ENCODE measurements at regions not wholly inside any gene's neighbourhood (a gene's known extent, or its start where the extent isn't known, plus 50 kb on each side); places are given as distances from the start of the nearest gene placed in this dataset.
"Not testable (repeated sequence)": the region's sequence is repeated elsewhere in the genome, so short reads cannot be mapped to it uniquely, and the experiment has no call there.

DNA sequence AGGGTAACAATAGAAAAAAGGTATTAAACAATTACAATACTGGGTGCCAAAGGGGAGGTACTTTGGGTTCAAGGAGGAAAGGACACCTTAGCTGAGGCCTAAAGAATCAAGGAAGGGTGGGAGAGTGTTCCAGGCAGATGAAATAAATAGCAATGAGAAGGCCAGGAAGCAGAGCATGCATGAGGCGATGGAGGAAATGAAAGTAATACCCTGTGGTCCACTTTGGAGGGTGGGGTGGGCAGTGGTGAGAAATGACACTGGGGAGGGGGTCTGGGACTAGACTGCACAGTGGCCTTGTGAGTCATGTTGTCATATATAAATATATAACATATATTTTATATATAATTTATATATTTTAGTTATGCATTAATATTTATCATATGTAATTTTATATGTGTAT is 55.9 kb downstream of the BHLHE40 start:
- DNase-seq (ENCODE audit: low read depth): no peak

DNA sequence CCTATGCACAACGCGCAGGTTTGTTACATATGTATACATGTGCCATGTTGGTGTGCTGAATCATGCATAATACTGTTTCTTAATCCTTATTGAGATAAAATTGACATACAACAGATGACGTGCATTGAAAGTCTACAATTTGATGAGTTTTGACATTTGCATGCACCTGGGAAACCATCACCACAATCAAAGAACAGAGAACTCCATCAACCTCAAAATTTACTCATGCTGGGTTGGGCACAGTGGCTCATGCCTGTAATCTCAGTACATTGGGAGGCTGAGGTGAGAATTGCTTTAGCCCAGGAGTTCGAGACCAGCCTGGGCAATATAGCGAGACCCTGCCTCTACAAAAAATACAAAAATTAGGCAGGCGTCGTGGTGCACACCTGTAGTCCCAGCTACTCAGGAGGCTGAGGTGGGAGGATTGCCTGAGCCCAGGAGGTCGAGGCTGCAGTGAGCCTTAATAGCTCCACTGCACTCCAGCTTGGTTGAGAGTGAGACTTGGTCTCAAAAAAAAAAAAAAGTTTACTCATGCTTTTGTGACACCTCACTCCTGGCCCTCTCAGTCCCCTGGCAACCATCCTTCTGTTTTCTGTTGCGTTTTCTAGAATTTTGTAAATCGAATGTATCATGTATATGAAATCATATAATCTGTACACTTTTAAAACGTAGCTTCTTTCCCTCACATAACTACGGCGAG is 56.6 kb downstream of the BHLHE40 start:
- DNase-seq (ENCODE audit: low read depth): no peak

DNA sequence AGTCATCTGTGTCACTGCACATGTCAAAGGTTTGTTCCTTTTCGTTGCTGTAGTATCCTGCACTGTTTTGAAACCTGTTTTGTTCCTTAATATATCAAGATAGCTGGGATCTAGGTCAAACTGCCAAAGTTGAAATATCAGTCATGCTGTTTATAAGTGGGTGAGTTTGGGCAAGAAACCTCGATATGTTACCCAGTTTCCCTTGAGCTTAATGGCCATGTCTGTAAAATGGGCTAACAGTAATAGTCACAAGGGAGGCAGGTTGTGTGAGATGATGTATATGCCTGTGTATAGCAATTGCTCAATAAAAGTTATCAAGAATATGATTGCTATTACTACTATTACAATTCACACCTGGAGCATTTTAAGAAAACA is 57.1 kb downstream of the BHLHE40 start:
- no peak for DNase-seq (ENCODE audit: low read depth)

DNA sequence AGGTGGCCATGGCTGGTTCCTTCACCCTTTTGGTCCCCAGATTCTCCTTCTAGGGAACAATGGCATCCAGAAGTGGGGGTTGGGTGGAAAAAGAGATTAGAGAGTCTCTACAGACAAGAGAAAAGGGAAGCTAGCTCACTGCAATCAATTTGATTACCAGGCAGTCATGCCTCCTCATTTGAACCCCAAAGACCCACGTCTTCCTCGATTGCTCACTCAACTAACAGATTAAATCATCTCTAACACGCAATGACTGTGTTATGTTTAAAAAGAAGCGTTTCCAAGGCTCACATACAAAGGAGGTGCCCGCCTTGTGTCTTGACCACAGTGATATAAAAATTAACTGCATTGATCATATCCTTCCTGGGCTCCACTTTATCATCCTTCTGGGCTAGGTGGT is 57.6 kb downstream of the BHLHE40 start:
- DNase-seq (ENCODE audit: low read depth): no peak

DNA sequence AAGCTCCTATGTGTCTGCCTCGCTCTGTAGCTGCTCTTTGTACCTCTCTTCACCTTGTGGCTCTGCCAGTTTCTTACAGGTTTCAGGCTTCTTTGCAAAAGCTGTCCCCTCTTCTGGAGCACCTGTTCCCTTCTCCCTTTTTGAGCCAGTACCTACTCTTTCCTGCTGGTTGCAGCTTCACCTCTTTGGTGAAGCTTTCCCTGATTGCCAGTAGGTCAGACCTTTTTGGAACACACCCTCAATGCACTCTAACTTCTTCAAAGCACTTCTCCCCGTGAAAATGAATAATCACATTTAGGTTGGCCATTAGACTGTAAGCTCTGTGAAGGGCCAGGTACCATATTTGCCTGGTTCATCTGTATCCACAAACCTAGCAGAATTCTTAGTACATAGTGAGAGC is 60.3 kb downstream of the BHLHE40 start:
- no peak for DNase-seq (ENCODE audit: low read depth)

DNA sequence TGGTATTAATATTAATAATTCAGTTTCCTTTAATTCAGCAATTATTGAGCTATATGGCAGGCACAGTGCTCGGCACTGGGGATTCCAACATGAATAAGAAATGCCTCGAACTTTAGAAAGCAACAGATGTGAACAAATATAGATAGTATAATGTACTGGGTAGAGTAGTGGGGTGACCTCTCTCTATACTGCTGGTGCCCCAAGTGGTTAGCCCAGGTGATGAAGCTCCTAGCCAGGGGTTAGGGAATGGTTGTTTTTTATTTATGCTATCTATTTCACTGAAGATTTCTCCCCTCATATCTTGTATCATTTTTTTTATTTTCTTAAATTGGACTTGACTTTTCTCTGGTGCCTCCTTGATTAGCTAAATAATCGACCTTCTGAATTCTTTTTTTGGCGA is 62.1 kb downstream of the BHLHE40 start:
- DNase-seq (ENCODE audit: low read depth): no peak

DNA sequence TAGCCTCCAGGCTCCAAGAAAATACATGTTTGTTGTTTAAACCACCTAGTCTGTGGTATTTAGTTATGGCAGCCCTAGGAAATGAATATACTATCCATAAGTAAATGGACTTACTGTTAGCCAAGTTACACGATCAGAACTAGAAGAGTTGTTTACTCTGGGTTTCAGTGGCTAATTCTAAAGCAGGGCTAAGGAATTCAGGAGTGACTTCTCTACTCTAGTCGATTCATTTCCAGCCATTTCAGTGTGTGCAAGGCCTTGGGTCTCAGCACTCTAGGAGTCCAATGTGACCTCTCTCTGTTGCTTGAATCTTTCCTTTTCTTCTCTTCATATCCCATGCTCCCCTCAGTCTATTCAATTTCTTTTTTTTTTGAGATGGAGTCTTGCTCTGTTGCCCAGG is 66.7 kb downstream of the BHLHE40 start:
- no peak for DNase-seq (ENCODE audit: low read depth)

DNA sequence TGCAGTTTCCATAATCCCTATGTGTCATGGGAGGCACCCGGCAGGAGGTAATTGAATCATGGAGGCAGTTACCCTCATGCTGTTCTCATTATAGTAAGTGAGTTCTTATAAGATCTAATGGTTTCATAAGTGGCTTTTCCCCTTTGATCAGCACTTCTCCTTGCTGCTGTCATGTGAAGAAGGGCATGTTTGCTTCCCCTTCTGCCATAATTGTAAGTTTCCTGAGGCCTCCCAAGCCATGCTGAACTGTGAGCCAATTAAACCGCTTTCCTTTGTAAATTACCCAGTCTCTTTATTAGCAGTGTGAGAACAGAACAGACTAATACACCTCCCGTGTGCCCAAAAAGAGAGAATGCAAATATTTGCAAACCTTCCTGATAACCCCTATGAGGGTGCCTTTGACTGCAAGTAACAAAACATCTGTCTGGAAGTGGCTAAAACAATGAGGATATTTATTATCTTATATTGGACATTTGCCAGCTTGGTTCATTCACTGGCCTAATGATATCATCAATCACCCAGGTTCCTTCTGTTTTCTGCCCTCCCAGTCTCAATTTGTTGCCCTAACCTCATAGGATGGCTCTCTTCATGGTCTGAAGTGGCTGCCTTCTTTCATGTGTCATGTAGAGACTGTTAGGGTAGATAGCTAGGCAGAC is 68.7 kb downstream of the BHLHE40 start:
- DNase-seq (ENCODE audit: low read depth): no peak

DNA sequence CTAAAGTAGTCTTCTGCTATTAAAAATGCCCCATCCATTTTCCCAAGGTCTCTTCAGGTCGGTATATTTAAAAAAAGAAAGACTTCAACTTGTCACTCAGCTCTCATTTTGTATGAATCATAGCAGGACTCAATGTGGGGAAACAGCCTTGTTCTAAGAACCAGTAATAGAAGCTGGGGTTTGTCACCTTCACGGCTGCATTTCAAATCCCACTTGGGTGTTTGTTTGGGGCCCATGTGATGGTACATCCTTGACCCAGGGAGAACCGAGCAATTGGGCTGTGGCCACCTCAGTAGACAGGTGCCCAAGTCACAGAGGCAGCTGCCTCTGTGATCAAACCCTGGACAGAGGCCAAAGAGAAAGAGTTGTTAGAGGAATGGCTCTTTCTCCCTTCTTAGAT is 70.3 kb upstream of the ARL8B start:
- DNase-seq (ENCODE audit: low read depth): no peak

DNA sequence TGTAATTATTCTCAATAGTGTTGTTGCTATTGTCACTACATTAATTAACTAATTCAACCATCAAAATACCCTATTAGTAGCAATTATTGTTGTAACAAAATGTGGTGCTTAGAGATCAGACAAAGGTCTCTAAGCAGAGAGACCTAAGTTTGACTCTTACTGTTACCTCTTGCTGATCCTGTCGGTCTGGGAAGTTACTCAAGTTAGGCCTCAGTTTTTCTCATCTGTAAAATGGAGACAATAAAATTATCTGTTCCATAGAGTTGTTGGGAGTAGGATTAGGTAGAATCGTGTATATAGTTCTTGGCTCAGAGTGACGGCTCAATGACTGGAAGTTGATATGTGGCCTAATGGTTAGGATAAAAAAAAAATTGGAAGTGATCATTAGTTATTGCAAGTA is 69.8 kb upstream of the ARL8B start:
- DNase-seq (ENCODE audit: low read depth): no peak

DNA sequence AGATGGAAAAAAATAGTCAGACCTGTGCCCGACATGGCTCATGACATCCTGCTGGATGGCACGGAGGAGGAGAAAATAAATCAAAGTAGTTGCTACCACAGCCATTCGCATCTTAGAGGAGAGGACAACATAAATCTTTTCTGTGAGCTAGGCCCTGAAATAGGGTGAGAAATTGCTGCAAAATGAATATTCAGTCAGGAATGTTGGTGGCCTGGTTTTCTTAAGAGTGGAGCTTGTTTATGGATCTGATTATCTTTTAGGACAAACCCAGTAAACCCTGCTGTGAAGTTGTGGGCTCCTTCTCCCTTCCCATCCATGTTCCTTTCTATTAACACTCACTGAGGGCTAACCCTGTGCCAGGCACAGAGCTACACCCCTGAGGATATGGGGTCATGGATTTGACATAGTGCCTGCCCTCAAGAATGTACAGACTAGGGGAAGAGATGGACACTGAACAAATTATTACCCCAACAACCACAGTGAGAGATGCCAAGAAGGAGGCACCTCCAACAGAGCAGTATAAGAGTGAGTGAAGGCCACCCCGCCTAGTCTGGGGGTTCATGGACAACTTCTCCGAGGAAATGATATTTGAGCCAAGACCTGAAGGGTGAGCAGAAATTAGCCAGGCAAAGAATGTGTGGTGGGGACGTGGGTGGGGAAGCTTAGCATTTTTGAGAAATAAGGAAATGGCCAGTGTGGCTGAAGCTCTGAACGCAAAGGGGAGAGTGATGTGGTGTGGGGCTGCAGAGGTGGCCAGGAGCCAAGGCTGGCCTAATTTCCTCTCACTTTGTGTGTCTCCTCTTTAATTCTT is 68.9 kb upstream of the ARL8B start:
- DNase-seq (ENCODE audit: low read depth): no peak

DNA sequence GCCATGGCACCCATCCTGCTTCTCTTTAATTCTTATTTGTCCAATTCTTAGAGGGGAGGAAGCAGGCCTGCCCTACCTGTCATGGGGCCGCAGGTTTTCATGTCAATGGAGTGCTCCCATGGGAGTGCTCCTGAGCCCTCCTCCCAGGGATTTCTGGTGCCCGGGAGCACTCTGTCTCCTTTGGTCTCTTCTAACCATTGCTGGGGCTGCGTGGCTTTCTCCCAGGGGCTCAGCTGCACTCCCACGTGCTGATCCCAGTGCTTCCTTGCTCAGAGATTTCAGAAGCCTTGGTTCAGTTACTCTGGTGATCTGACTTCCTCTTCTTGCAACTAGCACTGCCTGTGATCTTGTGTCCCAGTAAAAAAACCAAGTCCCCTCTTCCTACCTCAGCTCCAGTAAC is 68.0 kb upstream of the ARL8B start:
- DNase-seq (ENCODE audit: low read depth): no peak

DNA sequence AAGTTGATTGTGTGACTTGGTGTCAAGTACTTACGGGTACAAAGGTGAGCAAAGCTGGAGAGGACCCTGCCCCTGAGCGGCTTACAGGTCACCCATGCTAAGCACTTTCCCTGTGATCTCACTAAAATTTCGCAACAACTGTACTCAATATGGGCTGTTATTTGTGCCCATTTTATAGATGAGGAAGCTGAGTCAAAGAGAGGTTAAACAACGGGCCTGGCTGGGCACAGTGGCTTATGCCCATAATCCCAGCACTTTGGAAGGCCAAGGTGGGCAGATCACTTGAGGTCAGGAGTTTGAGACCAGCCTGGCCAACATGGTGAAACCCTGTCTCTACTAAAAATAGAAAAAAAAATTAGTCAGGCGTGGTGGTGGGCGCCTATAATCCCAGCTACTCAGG is 67.5 kb upstream of the ARL8B start:
- not testable (repeated sequence) for DNase-seq (ENCODE audit: low read depth)

DNA sequence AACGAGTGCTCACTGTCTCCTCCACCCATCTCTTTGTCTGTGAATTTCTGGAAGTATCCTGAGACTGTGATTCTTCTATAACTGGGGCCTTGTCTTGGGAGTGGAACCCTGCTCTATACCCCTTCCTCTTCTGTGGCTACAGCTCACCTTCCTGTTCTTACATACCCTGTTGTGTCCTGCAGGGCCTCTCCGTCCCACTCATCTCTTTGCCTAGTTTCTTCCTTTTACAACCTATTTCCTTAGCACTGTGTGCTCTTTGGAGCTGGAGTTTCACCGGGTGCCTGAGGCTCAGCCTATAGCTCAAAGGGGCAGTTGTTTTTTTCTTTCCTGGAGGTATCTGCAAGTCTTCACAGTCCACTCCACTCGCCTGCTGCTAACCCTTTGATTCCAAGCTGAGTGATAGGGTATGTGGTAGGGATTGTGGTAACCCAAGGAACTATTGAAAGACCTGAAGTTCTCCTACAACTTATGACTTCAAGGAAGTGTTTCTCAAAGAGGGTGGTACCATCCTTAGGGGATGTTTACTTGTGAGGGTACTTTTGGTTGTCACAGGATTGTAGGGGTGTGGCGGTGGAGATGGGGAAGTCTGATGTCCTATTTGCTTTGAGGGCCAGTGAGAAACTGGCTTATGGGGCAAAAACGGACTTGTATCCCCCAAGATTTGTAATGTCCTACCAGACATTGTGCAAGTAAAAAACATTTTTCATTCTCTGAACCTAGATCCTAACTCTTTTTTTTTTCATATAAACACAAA is 66.6 kb upstream of the ARL8B start:
- DNase-seq (ENCODE audit: low read depth): no peak

DNA sequence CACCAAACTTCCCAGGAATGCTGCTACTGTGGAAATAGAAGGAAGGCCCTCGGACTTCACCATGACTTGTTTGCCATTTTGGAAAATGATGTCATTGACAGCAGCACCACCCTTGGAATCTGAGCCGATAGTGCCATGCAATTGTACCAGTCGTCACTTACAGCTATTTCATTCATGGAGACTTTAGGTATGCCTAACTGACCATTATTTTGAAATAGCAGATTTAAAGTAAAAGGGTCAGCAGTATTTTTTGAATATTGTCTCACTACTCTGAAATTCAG is 66.0 kb upstream of the ARL8B start:
- no peak for DNase-seq (ENCODE audit: low read depth)

DNA sequence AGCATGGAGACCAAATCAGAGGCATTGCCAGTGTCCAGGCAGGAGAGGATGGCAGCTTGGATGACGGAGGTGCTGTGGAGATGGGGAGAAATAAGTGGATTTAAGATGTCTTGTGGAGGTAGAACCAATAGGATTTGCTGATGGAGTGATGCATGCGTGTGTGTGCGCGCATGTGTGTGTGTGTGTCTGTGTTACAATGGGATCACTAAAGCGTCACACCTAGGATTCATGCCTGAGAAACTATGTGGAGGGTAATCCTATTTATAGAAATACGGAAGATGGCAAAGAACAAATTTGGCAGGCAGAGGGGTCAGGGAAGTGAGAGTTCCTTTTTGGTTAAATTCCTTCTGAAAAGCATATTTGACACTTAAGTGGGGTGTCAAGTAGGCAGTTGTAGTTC is 64.8 kb upstream of the ARL8B start:
- DNase-seq (ENCODE audit: low read depth): no peak

DNA sequence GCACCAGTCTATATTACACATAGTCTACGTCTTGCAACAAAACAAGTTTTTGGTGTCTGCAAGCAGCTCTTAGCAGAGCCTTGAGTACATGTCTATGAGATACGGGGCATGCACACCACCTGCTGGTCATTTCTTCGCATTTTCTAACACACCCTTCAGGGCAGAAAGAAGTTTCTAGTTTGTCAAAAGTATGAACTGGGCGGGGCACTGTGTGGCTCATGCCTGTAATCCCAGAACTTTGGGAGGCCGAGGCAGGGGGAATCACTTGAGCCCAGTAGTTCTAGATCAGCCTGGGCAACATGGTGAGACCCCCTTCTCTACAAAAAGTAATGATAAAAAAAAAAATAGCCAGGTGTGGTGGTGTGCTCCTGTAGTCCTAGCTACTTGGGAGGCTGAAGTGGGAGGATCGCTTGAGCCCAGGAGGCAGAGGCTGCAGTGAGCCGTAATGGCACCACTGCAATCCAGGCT is 64.2 kb upstream of the ARL8B start:
- peak; percentile 45 for DNase-seq (ENCODE audit: low read depth)

DNA sequence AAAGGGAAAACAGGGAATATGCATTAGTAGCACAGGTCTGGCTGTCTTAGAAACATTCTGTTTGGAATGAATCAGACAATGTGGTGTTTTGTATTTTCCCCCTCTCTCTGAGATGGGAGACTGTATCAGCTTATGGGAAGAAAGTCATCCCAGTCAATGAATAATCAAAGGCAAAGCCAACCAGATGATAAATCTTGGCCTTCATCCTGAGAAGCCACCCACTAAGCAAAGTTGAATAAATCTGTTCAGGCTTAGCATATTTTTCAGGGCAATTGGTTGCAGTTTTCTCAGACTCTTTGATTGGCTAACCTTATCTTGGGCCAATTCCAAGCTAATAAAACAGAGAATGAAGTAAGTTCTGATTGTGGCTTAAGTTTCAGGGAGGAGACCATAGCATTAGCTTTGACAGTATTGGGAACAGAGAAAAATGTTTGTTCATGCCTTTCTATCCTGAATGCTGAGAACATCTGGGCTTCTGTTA is 63.6 kb upstream of the ARL8B start:
- no peak for DNase-seq (ENCODE audit: low read depth)

DNA sequence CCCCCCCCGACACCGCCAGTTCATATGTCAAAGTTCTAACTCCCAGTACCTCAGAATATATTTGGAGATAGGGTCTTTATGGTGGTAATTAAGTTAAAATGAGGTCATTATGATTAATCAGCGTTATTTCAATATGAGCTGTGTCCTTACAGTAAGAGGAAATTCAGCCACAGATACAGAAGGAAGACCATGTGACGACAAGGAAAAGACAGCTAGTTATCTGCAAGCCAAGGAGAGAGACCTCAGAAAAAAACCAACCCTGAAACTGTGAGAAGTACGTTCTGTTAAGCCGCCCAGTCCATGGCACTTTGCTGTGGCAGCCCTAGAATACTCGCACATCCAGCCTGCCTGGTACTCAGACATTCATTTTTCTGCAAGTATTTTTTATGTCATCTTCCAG is 62.3 kb upstream of the ARL8B start:
- DNase-seq (ENCODE audit: low read depth): no peak

DNA sequence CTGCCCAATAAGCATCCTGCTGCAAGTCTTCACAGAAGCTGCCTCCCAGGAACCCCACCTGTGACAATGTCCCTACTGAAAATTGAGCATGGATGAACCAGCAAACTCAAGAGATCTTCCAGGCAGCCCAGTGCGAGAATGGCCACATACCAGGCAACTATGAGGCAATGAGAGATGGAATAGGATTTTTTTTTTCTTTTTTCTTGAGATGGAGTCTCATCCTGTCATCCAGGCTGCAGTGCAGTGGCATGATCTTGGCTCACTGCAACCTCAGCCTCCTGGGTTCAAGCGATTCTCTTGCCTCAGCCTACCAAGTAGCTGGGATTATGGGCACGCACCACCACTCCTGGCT is 60.9 kb upstream of the ARL8B start:
- no peak for DNase-seq (ENCODE audit: low read depth)

DNA sequence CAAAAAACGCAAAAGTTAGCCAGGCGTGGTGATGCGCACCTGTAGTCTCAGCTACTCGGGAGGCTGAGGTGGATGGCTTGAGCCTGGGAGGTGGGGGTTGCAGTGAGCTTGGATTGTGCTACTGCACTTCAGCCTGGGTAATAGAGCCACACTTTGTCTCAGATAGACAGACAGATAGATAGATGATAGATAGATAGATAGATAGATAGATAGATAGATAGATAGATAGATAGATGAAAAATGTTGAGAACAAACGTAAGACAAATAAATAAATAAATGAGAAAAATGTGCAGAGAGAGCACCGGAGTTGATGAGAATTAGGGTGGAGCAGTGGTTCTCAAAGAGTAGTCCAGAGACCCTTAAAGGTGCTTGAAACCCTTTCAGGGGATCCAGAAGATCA is 58.4 kb upstream of the ARL8B start:
- no peak for DNase-seq (ENCODE audit: low read depth)

DNA sequence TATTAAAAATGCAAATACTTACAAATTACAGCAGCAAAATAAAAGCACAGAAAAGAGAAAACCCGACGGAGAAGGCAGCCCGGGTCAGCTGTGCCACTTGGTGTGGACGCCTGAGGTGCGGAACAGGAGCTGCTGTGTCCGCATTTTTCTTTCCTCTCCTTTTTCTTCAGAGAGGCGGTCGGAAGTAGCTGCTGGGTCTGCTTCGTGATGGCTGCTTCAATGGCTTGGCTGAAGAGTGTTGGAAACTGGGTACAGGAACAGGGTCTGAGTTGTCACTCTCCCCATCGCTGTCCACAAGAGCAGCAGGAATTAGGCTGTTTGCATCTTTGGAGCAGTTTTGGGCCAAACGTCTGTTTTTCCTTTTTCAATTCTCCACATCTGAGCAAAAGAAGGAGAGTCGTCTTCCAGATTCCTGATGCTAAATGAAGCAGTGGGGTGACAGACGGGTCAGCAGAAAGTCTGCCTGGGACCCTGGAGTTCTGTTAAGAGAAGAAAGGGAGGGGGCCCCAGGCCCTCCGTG is 53.5 kb upstream of the ARL8B start:
- no peak for DNase-seq (ENCODE audit: low read depth)

DNA sequence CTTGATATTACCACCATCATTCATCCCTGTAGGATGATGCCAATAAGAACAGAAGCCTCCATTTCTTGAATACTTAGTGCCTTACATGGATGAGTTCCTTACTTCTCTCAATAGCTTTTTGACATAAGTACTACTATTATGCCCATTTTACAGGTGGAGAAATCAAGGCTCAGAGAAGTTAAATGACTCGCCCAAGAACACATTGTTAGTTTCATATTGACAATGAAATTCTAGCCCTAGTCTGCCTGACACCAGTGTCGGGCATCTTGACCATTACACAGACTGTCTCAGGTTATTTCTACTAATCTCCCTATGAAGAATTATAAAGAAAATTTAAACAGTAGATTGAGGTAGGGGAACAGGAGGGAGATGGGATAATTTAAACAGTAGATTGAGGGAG is 52.5 kb upstream of the ARL8B start:
- DNase-seq (ENCODE audit: low read depth): no peak

Measured in stimulated activated CD8-positive, alpha-beta memory T cell treated with anti-CD3 and anti-CD28 coated beads, Interleukin-7, amount 100 ng/mL, for 24 hours (primary cell).